Gastrocnemius medialis (tissue), 4 donors: ENCODE measurements at regions not wholly inside any gene's neighbourhood (a gene's known extent, or its start where the extent isn't known, plus 50 kb on each side); places are given as distances from the start of the nearest gene placed in this dataset.

Source experiments
- POLR2A ChIP-seq, 2 donors: fragments of 450-650 bp; IDR thresholded peaks; one replicate each; pipeline ENCODE4 v1.6.1; 2017; ENCODE audit warnings: antibody characterized with exemption in 2 of 2, mild to moderate bottlenecking in 2 of 2, moderate library complexity in 2 of 2
- TF ChIP-seq, protein P1 (sequence below), 5 experiments: fragments of 450-650 bp in 3 of 5; fragments of 200-600 bp in 2 of 5; sonication (generic) in 2 of 5; IDR thresholded peaks in 4 of 5; conservative IDR thresholded peaks in 1 of 5; 1 replicate in 4 of 5; 2 replicates in 1 of 5; pipeline ENCODE4 v1.5.1; 2016 to 2019; ENCODE audit warnings: antibody characterized with exemption in 5 of 5, mild to moderate bottlenecking in 3 of 5, moderate library complexity in 3 of 5

DNA sequence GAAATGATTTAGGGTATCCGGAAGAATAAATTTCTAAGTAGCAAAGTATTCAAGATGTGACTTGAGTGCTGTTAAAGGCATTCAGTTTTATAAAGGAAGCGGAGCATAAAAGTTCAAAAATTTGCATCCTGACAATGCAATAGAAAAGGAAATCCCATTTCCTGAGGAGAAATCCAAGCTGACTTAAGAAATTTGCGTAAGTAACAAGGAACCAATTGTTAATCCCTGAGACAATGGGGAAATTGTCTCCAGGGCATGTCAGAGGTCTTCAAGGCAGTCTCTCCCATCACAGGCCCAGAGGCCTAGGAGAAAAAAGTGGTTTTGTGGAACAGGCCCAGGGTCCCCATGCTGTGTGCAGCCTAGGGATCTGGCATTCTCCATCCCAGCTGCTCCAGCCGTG, 416.0 kb downstream of the PRDM2 start:
- no peak for TF ChIP-seq POLR2A (IDR thresholded peaks at IDR 0.05)
- TF ChIP-seq, protein P1, sequence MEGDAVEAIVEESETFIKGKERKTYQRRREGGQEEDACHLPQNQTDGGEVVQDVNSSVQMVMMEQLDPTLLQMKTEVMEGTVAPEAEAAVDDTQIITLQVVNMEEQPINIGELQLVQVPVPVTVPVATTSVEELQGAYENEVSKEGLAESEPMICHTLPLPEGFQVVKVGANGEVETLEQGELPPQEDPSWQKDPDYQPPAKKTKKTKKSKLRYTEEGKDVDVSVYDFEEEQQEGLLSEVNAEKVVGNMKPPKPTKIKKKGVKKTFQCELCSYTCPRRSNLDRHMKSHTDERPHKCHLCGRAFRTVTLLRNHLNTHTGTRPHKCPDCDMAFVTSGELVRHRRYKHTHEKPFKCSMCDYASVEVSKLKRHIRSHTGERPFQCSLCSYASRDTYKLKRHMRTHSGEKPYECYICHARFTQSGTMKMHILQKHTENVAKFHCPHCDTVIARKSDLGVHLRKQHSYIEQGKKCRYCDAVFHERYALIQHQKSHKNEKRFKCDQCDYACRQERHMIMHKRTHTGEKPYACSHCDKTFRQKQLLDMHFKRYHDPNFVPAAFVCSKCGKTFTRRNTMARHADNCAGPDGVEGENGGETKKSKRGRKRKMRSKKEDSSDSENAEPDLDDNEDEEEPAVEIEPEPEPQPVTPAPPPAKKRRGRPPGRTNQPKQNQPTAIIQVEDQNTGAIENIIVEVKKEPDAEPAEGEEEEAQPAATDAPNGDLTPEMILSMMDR (IDR thresholded peaks at IDR 0.05 in 4 of 5, conservative IDR thresholded peaks at IDR 0.05 in 1 of 5) = no peak
